HCT116 (cell line): ENCODE measurements at regions not wholly inside any gene's neighbourhood (a gene's known extent, or its start where the extent isn't known, plus 50 kb on each side); places are given as distances from the start of the nearest gene placed in this dataset.

Experiments used
- ATAC-seq: fragments of 200-7000 bp; cut with Tn5 transposase; 2 replicates; pipeline ENCODE4 v1.9.1; 2020; ENCODE audit warnings: mild to moderate bottlenecking, moderate library complexity
- BruUV-seq: library from RNA; stranded (reverse); fragments of 400-500 nt; replicated peaks from 2 replicates; lab custom pipeline; 2021; lab: Mats Ljungman, UMichigan
- CTCF ChIA-PET: fragments of 300-600 bp; sonication (Branson Sonifier 250); formaldehyde crosslinking; loops from one replicate; lab custom pipeline; 2021; ENCODE audit warnings: antibody characterized with exemption; lab: Charles Lee
- POLR2A ChIA-PET: fragments of 300-600, 350-600 bp; sonication (Branson Sonifier 250); formaldehyde crosslinking; loops from one replicate; lab custom pipeline; 2021; ENCODE audit warnings: antibody characterized with exemption; lab: Charles Lee
- RAD21 ChIA-PET, 2 experiments: fragments of 300-600 bp; sonication (Branson Sonifier 250); formaldehyde crosslinking; loops; one replicate each; lab custom pipeline; 2023; ENCODE audit warnings: low total read pairs in 2 of 2; ENCODE audit not compliant: uncharacterized antibody in 2 of 2, unreplicated experiment in 2 of 2, low non-redundant PET in 1 of 2; lab: Charles Lee
- DNase-seq: peaks from one replicate; pipeline ENCODE4 v3.0.0-alpha.2; 2010; ENCODE audit warnings: low read depth, low spot score
- H2AFZ ChIP-seq: fragments of 200-600 bp; shearing (Covaris generic), sonication (generic); 2 replicates; pipeline ENCODE4 v1.6.1; 2017; ENCODE audit warnings: low read depth, mixed run types, mixed read lengths, antibody characterized with exemption, low read length; ENCODE audit not compliant: poor library complexity, severe bottlenecking
- H3K27ac ChIP-seq: 2 replicates; pipeline ENCODE4 v1.5.1; 2012; ENCODE audit warnings: low read depth, low read length
- H3K27me3 ChIP-seq: fragments of 200-600 bp; sonication (generic); 2 replicates; pipeline ENCODE4 v1.6.1; 2016; ENCODE audit warnings: mixed run types, low read length, mixed read lengths; ENCODE audit not compliant: insufficient read depth
- H3K36me3 ChIP-seq, 2 experiments: fragments of 200-500 bp in 1 of 2; fragments of 200-600 bp in 1 of 2; sonication (Bioruptor generic) in 1 of 2; sonication (generic) in 1 of 2; 2 replicates each; pipeline versions ENCODE4 v1.5.1 to v1.6.1; 2014 to 2016; ENCODE audit warnings: low read length in 2 of 2, inconsistent platforms in 1 of 2, mixed read lengths in 1 of 2, mixed run types in 1 of 2; ENCODE audit not compliant: insufficient read depth in 2 of 2, control insufficient read depth in 1 of 2
- H3K4me1 ChIP-seq, 2 experiments: fragments of 200-600 bp in 1 of 2; sonication (generic) in 1 of 2; 2 replicates each; pipeline versions ENCODE4 v1.5.1 to v1.6.1; 2012 to 2017; ENCODE audit warnings: low read length in 2 of 2, inconsistent platforms in 1 of 2, mild to moderate bottlenecking in 1 of 2, mixed read lengths in 1 of 2, mixed run types in 1 of 2, moderate library complexity in 1 of 2; ENCODE audit not compliant: insufficient read depth in 2 of 2, control insufficient read depth in 1 of 2
- H3K4me2 ChIP-seq: fragments of 200-600 bp; sonication (generic); 2 replicates; pipeline ENCODE4 v1.6.1; 2017; ENCODE audit warnings: mixed run types, low read length, mixed read lengths
- H3K4me3 ChIP-seq, 2 experiments: fragments of 200-600 bp in 1 of 2; sonication (generic) in 1 of 2; replicated peaks in 1 of 2; 2 replicates each; pipeline ENCODE4 v1.5.1; 2011 to 2016; ENCODE audit warnings: low read length in 2 of 2, control low read depth in 1 of 2, low read depth in 1 of 2, mild to moderate bottlenecking in 1 of 2, mixed read lengths in 1 of 2, mixed run types in 1 of 2
- H3K79me2 ChIP-seq: fragments of 200-600 bp; sonication (generic); 2 replicates; pipeline ENCODE4 v1.6.1; 2017; ENCODE audit warnings: mild to moderate bottlenecking, mixed run types, low read length, moderate library complexity, mixed read lengths; ENCODE audit not compliant: insufficient read depth
- H3K9ac ChIP-seq: fragments of 200-600 bp; sonication (generic); 2 replicates; pipeline ENCODE4 v1.6.1; 2016; ENCODE audit warnings: low read length, mixed read lengths
- H3K9me2 ChIP-seq: fragments of 200-600 bp; sonication (generic), shearing (Covaris generic); 2 replicates; pipeline ENCODE4 v1.6.1; 2017; ENCODE audit warnings: mixed run types, mild to moderate bottlenecking, moderate library complexity; ENCODE audit not compliant: insufficient read depth
- H3K9me3 ChIP-seq, 2 experiments: fragments of 200-500 bp in 1 of 2; fragments of 200-600 bp in 1 of 2; sonication (Bioruptor generic) in 1 of 2; sonication (generic) in 1 of 2; 2 replicates each; pipeline ENCODE4 v1.6.1; 2014 to 2017; ENCODE audit warnings: low read length in 2 of 2, mixed read lengths in 2 of 2, inconsistent platforms in 1 of 2, low read depth in 1 of 2, mild to moderate bottlenecking in 1 of 2, mixed run types in 1 of 2, moderate library complexity in 1 of 2; ENCODE audit not compliant: control insufficient read depth in 1 of 2, insufficient read depth in 1 of 2
- H4K20me1 ChIP-seq: fragments of 200-600 bp; sonication (generic), shearing (Covaris generic); 2 replicates; pipeline ENCODE4 v1.6.1; 2017; ENCODE audit warnings: mixed run types, mild to moderate bottlenecking, moderate library complexity; ENCODE audit not compliant: insufficient read depth
- CBX3 ChIP-seq: IDR thresholded peaks from 2 replicates; pipeline ENCODE4 v1.6.1; 2012; ENCODE audit warnings: low read depth
- EGR1 ChIP-seq: IDR thresholded peaks from 2 replicates; pipeline ENCODE4 v1.6.1; 2012; ENCODE audit warnings: low read depth
- ELF1 ChIP-seq: IDR thresholded peaks from 2 replicates; pipeline ENCODE4 v1.6.1; 2012; ENCODE audit warnings: low read depth, borderline replicate concordance
- FOSL1 ChIP-seq: IDR thresholded peaks from 2 replicates; pipeline ENCODE4 v1.6.1; 2012; ENCODE audit warnings: low read depth
- POLR2A ChIP-seq: IDR thresholded peaks from 2 replicates; pipeline ENCODE4 v1.7.0; 2011; ENCODE audit warnings: borderline replicate concordance; ENCODE audit not compliant: insufficient read depth, insufficient read length; ENCODE audit errors: extremely low read depth
- POLR2AphosphoS5 ChIP-seq: IDR thresholded peaks from 2 replicates; pipeline ENCODE4 v1.6.1; 2011; ENCODE audit warnings: mild to moderate bottlenecking, low read depth, low read length, moderate library complexity
- RAD21 ChIP-seq: IDR thresholded peaks from 2 replicates; pipeline ENCODE4 v1.6.1; 2012; ENCODE audit warnings: low read depth, mild to moderate bottlenecking
- SRF ChIP-seq: IDR thresholded peaks from 2 replicates; pipeline ENCODE4 v1.6.1; 2012; ENCODE audit warnings: low read depth
- TCF7L2 ChIP-seq: IDR thresholded peaks from 2 replicates; pipeline ENCODE4 v1.7.0; 2011; ENCODE audit warnings: borderline replicate concordance, inconsistent platforms; ENCODE audit not compliant: insufficient read depth, insufficient read length; ENCODE audit errors: extremely low read depth
- YY1 ChIP-seq: IDR thresholded peaks from 2 replicates; pipeline ENCODE4 v1.6.1; 2011; ENCODE audit warnings: low read length, low read depth, moderate library complexity, mild to moderate bottlenecking; ENCODE audit not compliant: insufficient replicate concordance; ENCODE audit errors: extremely low read depth
- intact Hi-C: fragments of 100-400 bp; cut with micrococcal nuclease; formaldehyde crosslinking; loops from 2 replicates; pipeline ENCODE4 v1.10.0; 2022
- TF ChIP-seq, protein P1 (sequence below), 3 experiments: fragments of 200-600 bp in 1 of 3; sonication (generic) in 1 of 3; IDR thresholded peaks in 2 of 3; conservative IDR thresholded peaks in 1 of 3; 2 replicates each; pipeline ENCODE4 v1.5.1; 2012 to 2017; ENCODE audit warnings: low read depth in 2 of 3, low read length in 2 of 3, antibody characterized with exemption in 1 of 3, borderline replicate concordance in 1 of 3, control low read depth in 1 of 3, mild to moderate bottlenecking in 1 of 3, mixed read lengths in 1 of 3, mixed run types in 1 of 3, moderate library complexity in 1 of 3; ENCODE audit not compliant: insufficient read depth in 1 of 3

DNA sequence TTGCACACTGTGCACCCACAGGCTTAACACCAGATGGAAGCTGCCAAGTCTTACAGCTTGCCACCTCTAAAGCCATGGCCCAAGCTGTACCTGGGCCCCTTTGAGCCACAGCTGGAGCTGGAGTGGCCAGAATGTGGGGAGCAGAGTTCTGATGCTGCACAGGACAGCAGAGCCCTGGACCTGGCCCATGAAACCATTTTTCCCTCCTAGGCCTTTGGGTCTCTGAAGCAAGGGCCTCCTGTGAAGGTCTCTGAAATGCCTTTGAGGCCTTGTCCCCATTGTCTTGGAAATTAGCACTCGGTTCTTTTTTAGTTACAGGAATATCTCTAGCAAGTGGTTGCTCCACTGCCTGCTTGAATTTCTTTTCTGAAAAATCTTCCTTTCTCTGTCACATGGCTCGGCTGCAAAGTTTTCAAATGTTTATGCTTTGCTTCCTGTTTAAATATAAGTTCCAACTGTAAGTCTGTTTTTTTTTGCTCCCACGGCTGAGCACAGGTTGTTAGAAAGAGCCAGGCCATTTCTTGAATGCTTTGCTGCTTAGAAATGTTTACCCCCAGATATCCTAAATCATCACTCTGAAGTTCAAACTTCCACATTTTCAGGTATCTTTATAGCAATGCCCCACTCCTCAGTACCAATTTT is 156.8 kb upstream of the GORAB start:
- Histone ChIP-seq H3K27ac (no peak overlapping the region), H3K79me2 (no peaks in the 10 kb centered on the region), H3K9me2 (no peaks in the 10 kb centered on the region), H3K4me1 (no peaks in the 10 kb centered on the region), H3K4me3 (no peak overlapping the region), H3K9me3 (no peaks in the 10 kb centered on the region), H2AFZ (no peak overlapping the region), H3K27me3 (no peaks in the 10 kb centered on the region), H3K36me3 (no peaks in the 10 kb centered on the region), H3K4me2 (no peak overlapping the region), H3K9ac (no peak overlapping the region), H4K20me1 (no peaks in the 10 kb centered on the region)
- no TSS peak for BruUV-seq
- POLR2A ChIA-PET: interaction anchor here (0.6 kb wide), 1 partner anchor 422 kb away, joined by 4 read pairs; no protein-coding TSS in a partner anchor
- ATAC-seq: no peak
- no peak for DNase-seq
- intact Hi-C loops: no loop called here
- CTCF ChIA-PET: no interaction called here
- TF ChIP-seq POLR2AphosphoS5 (no peak), TCF7L2 (no peak), EGR1 (no peak), FOSL1 (no peak), POLR2A (no peak), ELF1 (no peak), SRF (no peak), RAD21 (no peak), YY1 (no peak), CBX3 (no peak)
- TF ChIP-seq, protein P1, sequence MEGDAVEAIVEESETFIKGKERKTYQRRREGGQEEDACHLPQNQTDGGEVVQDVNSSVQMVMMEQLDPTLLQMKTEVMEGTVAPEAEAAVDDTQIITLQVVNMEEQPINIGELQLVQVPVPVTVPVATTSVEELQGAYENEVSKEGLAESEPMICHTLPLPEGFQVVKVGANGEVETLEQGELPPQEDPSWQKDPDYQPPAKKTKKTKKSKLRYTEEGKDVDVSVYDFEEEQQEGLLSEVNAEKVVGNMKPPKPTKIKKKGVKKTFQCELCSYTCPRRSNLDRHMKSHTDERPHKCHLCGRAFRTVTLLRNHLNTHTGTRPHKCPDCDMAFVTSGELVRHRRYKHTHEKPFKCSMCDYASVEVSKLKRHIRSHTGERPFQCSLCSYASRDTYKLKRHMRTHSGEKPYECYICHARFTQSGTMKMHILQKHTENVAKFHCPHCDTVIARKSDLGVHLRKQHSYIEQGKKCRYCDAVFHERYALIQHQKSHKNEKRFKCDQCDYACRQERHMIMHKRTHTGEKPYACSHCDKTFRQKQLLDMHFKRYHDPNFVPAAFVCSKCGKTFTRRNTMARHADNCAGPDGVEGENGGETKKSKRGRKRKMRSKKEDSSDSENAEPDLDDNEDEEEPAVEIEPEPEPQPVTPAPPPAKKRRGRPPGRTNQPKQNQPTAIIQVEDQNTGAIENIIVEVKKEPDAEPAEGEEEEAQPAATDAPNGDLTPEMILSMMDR (IDR thresholded peaks at IDR 0.05 in 2 of 3, conservative IDR thresholded peaks at IDR 0.05 in 1 of 3; ENCODE audit: borderline replicate concordance in 1 of 3, insufficient read depth in 1 of 3, low read depth in 2 of 3, low read length in 2 of 3): no peak
- RAD21 ChIA-PET: no interaction called here
